NB4 (cell line): ENCODE measurements at regions not wholly inside any gene's neighbourhood (a gene's known extent, or its start where the extent isn't known, plus 50 kb on each side); places are given as distances from the start of the nearest gene placed in this dataset.

Experiments used
- POLR2A ChIP-seq: IDR thresholded peaks from 2 replicates; pipeline ENCODE4 v1.6.1; 2011; ENCODE audit warnings: mild to moderate bottlenecking; ENCODE audit not compliant: insufficient read length; ENCODE audit errors: extremely low read depth
- TF ChIP-seq, protein P1 (sequence below): IDR thresholded peaks from one replicate; pipeline ENCODE4 v1.5.1; 2012; ENCODE audit warnings: low read depth, low read length

DNA sequence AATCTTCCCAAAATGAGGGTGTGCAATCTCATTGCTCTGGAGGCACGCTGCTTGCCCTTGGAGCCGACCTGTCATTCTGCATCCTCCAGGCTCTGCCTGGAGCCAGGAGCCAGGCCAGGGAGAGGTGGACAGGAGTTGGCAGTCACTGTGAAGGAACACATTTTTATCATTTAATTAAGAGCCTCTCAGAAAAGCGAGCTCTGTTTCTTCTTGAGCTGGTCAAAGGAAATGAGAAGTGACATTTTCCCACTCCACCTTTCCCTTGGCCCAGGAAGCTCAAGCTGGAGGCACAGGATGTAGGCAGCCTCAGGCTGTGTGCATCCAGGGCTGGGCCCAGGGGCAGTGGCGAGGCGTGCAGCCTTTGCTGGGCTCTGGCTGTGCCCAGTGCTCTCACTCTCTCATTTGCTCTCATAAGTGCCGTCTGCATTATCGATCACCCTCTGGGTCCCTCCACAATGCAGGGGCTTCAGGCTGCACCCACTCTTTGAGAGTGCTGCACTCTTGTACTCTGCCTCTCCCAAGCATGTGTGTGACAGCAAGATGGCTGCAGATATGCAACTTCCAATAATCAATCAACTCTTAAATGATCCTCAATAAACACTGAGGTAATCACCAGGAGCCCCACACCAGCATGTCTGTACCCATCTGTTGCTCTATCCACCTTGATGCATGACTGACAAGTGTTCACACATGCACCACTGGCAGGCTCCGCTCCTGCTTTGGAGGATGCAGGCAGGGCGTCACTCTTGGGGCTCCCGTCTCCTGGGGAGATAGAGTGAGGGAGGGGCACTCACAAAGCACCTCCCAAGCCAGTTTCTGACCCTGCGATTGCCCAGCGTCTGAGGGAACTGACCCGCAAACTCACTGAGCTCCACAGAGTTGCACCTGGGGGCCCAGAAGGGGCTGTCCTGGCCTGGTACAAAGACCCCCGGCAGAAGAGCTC, 171.4 kb downstream of the ZNF248 start:
- TF ChIP-seq, protein P1, sequence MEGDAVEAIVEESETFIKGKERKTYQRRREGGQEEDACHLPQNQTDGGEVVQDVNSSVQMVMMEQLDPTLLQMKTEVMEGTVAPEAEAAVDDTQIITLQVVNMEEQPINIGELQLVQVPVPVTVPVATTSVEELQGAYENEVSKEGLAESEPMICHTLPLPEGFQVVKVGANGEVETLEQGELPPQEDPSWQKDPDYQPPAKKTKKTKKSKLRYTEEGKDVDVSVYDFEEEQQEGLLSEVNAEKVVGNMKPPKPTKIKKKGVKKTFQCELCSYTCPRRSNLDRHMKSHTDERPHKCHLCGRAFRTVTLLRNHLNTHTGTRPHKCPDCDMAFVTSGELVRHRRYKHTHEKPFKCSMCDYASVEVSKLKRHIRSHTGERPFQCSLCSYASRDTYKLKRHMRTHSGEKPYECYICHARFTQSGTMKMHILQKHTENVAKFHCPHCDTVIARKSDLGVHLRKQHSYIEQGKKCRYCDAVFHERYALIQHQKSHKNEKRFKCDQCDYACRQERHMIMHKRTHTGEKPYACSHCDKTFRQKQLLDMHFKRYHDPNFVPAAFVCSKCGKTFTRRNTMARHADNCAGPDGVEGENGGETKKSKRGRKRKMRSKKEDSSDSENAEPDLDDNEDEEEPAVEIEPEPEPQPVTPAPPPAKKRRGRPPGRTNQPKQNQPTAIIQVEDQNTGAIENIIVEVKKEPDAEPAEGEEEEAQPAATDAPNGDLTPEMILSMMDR, result no peak
- no peak for TF ChIP-seq POLR2A
